PFSK-1 (cell line): ENCODE measurements at regions not wholly inside any gene's neighbourhood (a gene's known extent, or its start where the extent isn't known, plus 50 kb on each side); places are given as distances from the start of the nearest gene placed in this dataset.

Experiments
- FOXP2 ChIP-seq: optimal IDR thresholded peaks from 2 replicates; pipeline ENCODE3; 2011; ENCODE audit warnings: borderline replicate concordance, control low read depth, inconsistent platforms; ENCODE audit not compliant: insufficient read depth; ENCODE audit errors: extremely low read length, extremely low read depth
- TAF1 ChIP-seq: IDR thresholded peaks from 2 replicates; pipeline ENCODE4 v1.6.1; 2012; ENCODE audit warnings: low read length, control low read depth, borderline replicate concordance; ENCODE audit not compliant: insufficient read depth

- TF ChIP-seq FOXP2: no peak
- no peak for TF ChIP-seq TAF1
Observed at GRCh38 chr13:74841123-74841522, 640.8 kb downstream of the TBC1D4 start.
